Stimulated activated memory B cell treated with anti-CD40 and anti-IgM and Interleukin-4, amounts not matched to agents 10 μg/mL and 1 μg/mL and 100 μg/mL, for 72 hours (primary cell): ENCODE measurements at regions not wholly inside any gene's neighbourhood (a gene's known extent, or its start where the extent isn't known, plus 50 kb on each side); places are given as distances from the start of the nearest gene placed in this dataset.
"Not testable (repeated sequence)": the region's sequence is repeated elsewhere in the genome, so short reads cannot be mapped to it uniquely, and the experiment has no call there.

Experiments used
- ATAC-seq: fragments of 150-1000 bp; cut with Tn5 transposase; 2 replicates; pipeline ENCODE4 v1.10.0; 2021
- H3K27ac Mint-ChIP-seq: one replicate; pipeline ENCODE4 v1.8.0; 2022; ENCODE audit warnings: mild to moderate bottlenecking, mixed read lengths
- H3K27me3 Mint-ChIP-seq: one replicate; pipeline ENCODE4 v1.8.0; 2022; ENCODE audit warnings: mixed read lengths
- H3K36me3 Mint-ChIP-seq: one replicate; pipeline ENCODE4 v1.8.0; 2022; ENCODE audit warnings: mixed read lengths
- H3K4me1 Mint-ChIP-seq: one replicate; pipeline ENCODE4 v1.8.0; 2022; ENCODE audit warnings: mixed read lengths
- H3K4me3 Mint-ChIP-seq: one replicate; pipeline ENCODE4 v1.8.0; 2022; ENCODE audit warnings: mild to moderate bottlenecking, moderate library complexity, mixed read lengths
- H3K9me3 Mint-ChIP-seq: one replicate; pipeline ENCODE4 v1.8.0; 2022; ENCODE audit warnings: mixed read lengths

DNA sequence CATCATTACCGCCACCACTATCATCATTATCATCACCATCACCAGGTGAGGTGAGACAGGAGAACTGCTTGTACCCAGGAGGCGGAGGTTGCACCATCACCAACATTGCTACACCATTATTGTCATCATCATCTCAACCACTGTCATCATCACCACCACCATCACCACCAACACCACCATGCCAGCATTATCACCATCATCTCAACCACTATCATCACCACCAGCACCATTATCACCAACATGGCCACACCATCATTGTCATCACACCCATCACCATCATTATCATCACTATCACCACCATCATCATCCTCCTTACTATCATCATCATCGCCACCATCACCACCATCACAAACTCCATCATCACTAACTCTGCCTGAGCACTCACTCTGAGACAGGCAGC is 661.8 kb upstream of the DEFB115 start:
- no peak for ATAC-seq
- no peak overlapping the region for H3K27ac Mint-ChIP-seq
- no peaks in the 10 kb centered on the region for H3K36me3 Mint-ChIP-seq
- H3K9me3 Mint-ChIP-seq = no peaks in the 10 kb centered on the region
- no peaks in the 10 kb centered on the region for H3K4me1 Mint-ChIP-seq
- H3K27me3 Mint-ChIP-seq = no peaks in the 10 kb centered on the region
- no peak overlapping the region for H3K4me3 Mint-ChIP-seq

DNA sequence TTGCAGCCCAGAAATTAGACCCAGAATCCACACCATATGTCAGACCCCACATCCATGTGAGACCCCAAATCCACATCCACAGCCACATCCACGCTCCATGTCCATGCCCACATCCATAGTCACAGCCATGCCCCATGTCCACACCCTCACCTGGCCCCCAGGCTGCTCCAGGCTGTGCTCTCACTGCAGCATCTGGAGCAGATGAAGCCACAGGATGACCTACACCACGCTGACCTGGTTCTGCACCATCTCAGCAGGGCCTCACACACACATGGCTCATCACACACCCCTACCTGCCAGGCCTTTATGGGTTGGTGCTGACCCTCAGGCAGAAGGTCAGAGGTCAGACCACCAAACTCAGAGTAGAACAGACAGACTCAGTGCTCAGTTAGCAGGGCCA is 660.0 kb upstream of the DEFB115 start:
- H3K27me3 Mint-ChIP-seq, H3K4me1 Mint-ChIP-seq, H3K36me3 Mint-ChIP-seq, H3K9me3 Mint-ChIP-seq, H3K27ac Mint-ChIP-seq, H3K4me3 Mint-ChIP-seq: not testable (repeated sequence)
- ATAC-seq = peak; percentile 32

DNA sequence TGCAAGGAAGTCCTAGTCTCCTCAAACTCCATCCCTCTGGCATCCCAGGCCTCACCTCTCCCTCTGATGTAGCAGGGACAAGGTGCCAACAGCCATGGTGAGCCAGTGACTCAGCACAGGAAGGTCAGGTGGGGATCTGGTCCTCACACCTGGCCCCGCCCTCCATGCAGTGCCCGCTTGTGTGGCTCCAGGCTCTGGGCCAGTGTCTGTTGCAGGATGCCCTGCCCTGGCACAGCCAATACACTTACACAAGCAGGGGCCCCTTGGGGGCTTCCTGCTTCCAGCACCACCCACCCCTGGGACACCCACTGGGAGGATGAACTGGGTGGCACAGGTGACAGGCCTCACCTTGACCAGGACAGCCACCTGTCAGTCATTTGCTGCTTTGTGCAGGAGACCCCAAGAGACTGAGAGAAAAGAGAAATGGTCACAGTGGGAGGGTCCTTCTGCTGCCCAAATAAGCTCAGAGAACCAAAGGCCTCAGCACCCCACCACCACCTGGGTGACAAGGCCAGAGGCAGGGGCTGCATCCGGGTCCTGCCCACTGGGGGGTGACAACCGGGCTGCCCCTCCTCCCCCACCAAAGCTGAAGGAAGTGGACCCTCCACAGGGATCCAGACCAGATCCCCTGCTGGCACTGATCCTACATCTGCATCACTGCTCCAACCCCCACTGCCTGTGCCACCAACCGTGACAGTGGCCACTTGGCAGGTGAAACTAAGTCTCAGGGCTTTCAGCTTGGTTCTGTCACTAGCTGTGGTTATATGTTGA is 658.8 kb upstream of the DEFB115 start:
- Mint-ChIP-seq H3K9me3 (peaks cover 5% of the 10 kb centered on the region), H3K27me3 (no peaks in the 10 kb centered on the region), H3K4me1 (no peaks in the 10 kb centered on the region), H3K27ac (no peak overlapping the region), H3K4me3 (no peak overlapping the region), H3K36me3 (no peaks in the 10 kb centered on the region)
- peak; percentile 31 for ATAC-seq

DNA sequence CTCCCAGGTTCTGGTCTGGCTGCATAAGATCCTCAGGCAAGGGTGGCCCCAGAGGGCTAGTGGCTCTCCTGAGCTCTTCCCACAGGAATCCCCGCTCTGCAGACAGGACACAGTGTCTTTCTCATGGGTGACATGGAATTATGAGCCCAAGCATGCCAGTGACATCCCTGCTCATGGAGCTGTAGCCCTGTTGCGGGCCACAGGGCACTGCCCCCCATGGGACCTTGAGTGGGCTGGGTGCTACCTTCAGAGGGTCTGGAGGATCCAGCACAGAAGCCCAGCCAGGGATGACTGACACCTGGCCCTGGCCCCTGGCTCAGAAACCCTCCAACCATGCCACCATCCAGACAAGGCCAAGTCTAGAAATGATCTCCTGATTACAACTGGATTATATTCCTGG is 657.5 kb upstream of the DEFB115 start:
- Mint-ChIP-seq H3K9me3 (peaks cover 5% of the 10 kb centered on the region), H3K4me1 (no peaks in the 10 kb centered on the region), H3K4me3 (no peak overlapping the region), H3K36me3 (no peaks in the 10 kb centered on the region), H3K27me3 (no peaks in the 10 kb centered on the region), H3K27ac (no peak overlapping the region)
- ATAC-seq = no peak

DNA sequence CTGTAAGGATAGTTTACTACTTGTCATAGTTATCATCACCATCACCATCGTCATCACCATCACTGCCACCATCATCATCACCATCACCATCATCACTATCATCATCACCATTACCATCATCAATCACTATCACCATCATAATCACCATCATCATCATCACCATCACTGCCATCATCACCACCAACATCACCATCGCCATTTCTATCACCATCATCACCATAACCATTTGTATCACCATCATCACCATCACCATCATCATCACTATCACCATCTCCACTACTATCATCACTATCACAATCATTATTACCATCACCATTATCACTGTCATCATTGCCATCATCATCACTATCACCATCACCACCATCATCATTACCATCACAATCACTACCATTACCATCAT is 655.5 kb upstream of the DEFB115 start:
- Mint-ChIP-seq H3K27me3 (no peaks in the 10 kb centered on the region), H3K4me3 (no peak overlapping the region), H3K9me3 (peaks cover 8% of the 10 kb centered on the region), H3K4me1 (no peaks in the 10 kb centered on the region), H3K27ac (no peak overlapping the region), H3K36me3 (no peaks in the 10 kb centered on the region)
- no peak for ATAC-seq

DNA sequence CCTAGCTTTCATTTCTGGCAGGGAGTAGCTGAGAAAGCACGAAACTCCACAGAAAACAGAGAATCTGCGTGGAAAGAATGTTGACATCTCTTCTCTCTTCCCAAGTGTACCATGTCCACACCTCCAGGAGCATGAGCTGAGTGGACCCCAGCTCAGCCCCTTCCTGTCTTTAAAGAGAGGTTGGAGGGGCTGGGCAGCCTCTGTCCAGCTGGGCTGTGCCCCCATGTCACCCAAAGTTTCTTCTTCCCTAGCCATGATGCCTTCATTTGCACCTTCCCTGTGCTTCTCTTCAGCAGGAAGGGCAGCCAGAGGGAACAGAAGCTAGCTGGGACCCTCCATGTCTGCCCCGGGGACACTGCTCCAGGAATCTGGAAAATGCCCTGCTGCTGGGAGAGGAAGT is 655.0 kb upstream of the DEFB115 start:
- no peak overlapping the region for H3K27ac Mint-ChIP-seq
- ATAC-seq = no peak
- H3K4me3 Mint-ChIP-seq = no peak overlapping the region
- no peaks in the 10 kb centered on the region for H3K4me1 Mint-ChIP-seq
- no peaks in the 10 kb centered on the region for H3K27me3 Mint-ChIP-seq
- H3K9me3 Mint-ChIP-seq = peaks cover 10% of the 10 kb centered on the region
- H3K36me3 Mint-ChIP-seq = no peaks in the 10 kb centered on the region

DNA sequence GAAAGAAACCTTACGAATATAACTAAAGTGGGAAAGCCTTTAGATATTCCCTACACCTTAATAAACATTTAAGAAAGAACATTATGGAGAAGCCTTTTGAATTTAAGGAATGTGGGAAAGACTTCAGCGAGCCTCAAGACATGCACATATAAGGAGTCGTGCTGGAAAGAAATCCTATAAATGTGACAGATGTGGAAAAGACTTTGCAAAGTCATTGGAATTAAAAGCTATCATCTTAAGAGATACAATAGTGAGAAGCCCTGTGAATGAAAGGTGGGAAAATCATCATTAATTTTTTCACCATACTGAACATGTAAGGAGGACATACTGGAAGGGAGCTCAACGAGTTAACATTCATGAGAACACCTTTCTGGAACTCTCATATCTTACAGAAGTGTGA is 650.5 kb upstream of the DEFB115 start:
- H3K4me3 Mint-ChIP-seq = no peak overlapping the region
- H3K27me3 Mint-ChIP-seq = no peaks in the 10 kb centered on the region
- H3K27ac Mint-ChIP-seq = no peak overlapping the region
- H3K9me3 Mint-ChIP-seq = peaks cover 11% of the 10 kb centered on the region
- no peaks in the 10 kb centered on the region for H3K36me3 Mint-ChIP-seq
- no peak for ATAC-seq
- H3K4me1 Mint-ChIP-seq = no peaks in the 10 kb centered on the region

DNA sequence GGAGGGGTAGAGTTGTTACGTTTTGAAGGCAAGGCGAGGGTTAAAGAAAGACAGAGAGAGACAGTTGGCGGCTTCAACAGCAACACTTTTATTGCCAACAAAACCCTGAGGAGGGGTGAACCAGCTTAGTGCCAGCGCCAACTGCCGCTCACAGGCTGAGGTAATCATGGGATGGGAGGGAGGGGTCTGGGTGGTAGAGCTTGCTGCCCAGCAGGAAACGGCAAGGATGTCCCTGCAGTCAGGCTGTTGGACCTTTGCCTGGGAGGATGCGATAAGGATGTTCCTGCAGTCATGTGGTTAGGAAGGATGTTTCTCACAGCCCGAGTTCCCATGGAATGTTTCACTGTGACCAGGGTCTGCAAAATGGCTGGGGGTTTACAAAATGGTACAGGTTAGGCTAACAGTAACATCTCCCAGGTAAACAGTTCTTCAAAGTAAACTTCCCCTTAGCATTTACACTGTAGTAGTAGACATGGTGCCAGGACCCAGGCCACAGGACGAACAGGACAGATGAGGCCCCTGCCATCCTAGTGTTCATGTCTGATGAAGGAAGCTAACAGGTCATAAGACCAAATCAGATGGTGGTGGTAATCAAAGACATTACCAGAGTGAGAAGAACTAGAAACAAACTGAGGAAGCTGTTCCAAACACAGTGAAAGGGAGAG is 647.3 kb upstream of the DEFB115 start:
- no peak overlapping the region for H3K4me3 Mint-ChIP-seq
- no peaks in the 10 kb centered on the region for H3K36me3 Mint-ChIP-seq
- H3K27ac Mint-ChIP-seq = no peak overlapping the region
- no peaks in the 10 kb centered on the region for H3K27me3 Mint-ChIP-seq
- no peaks in the 10 kb centered on the region for H3K4me1 Mint-ChIP-seq
- H3K9me3 Mint-ChIP-seq = peaks cover 8% of the 10 kb centered on the region
- no peak for ATAC-seq

DNA sequence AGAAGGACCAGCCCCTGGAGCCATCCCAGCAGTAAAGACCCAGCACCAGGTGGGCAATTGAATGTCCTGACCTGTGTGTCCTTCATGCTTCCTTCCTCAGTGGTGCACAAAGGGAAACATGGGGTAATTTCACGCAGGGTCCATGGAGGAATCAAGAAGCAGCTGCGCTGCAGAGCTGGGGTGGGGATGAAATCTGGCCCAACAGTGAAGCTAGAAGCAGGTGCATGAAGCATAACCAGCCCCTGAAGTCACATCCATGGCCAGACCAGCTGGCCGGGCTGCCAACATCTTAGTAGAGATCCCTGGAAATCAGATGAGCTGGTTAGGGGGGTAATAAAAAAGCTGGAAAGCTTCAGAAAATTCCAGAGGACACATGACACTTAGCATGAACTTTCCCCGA is 646.7 kb upstream of the DEFB115 start:
- H3K36me3 Mint-ChIP-seq = no peaks in the 10 kb centered on the region
- H3K4me1 Mint-ChIP-seq = no peaks in the 10 kb centered on the region
- no peak for ATAC-seq
- no peaks in the 10 kb centered on the region for H3K27me3 Mint-ChIP-seq
- H3K27ac Mint-ChIP-seq = no peak overlapping the region
- H3K4me3 Mint-ChIP-seq = no peak overlapping the region
- H3K9me3 Mint-ChIP-seq = peaks cover 8% of the 10 kb centered on the region

DNA sequence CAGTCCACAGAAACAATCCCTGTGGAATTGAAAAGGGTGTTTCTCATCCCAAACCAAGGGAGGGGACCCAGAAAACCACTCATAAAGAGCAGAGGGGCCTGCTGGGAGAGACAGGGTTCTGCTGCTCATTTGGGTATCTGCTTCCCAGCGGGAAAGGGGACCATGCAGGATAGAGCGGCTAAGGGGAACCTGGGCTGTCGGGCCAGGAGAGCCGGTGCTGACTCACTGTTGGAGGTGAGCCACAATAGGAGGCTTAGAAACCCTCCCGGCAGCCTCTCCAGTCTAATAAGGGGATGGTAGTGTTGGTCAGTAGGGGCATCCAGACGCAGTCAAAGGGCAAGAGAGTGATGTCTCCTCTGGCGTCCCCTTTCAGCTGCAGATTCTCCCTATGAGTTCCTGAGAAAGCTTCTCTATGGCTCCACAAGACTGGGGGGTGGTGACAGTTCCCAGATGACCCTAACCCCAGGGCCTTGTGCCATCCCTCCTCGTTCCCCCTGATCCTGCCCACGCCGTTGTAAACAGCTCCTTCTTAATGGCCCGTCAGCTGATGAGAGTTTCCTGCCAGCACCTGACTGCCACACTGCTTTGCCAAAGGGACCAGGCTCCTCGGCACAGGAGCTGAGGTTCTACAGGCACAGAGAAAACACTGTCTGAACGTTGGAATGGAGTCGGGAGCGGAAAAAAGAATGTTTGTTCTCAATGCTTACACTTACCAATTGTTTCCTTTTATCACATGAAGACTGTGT is 646.1 kb upstream of the DEFB115 start:
- no peak overlapping the region for H3K4me3 Mint-ChIP-seq
- H3K4me1 Mint-ChIP-seq = no peaks in the 10 kb centered on the region
- H3K36me3 Mint-ChIP-seq = no peaks in the 10 kb centered on the region
- H3K27me3 Mint-ChIP-seq = no peaks in the 10 kb centered on the region
- peaks cover 8% of the 10 kb centered on the region for H3K9me3 Mint-ChIP-seq
- no peak overlapping the region for H3K27ac Mint-ChIP-seq
- no peak for ATAC-seq

DNA sequence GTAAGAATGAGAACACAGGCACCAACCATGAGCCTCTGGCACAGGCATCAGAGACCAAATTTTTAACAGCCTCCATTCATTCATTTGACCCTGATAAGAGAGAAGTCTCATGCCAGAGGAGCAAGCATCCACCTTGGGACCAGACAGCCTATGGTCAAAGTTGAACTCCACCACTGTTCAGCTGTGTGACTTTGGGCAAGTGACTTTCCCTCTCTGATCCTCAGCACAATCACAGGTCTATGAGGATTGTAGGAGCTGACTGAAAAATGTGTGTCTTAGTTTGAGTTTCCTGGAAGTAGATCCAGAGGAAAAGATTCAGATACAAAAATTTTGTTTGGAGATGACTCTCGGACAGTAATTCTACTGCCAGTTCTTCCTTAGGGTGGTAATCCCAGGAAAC is 645.1 kb upstream of the DEFB115 start:
- Mint-ChIP-seq H3K27ac (no peak overlapping the region), H3K9me3 (peaks cover 3% of the 10 kb centered on the region), H3K36me3 (no peaks in the 10 kb centered on the region), H3K27me3 (no peaks in the 10 kb centered on the region), H3K4me1 (no peaks in the 10 kb centered on the region), H3K4me3 (no peak overlapping the region)
- no peak for ATAC-seq

DNA sequence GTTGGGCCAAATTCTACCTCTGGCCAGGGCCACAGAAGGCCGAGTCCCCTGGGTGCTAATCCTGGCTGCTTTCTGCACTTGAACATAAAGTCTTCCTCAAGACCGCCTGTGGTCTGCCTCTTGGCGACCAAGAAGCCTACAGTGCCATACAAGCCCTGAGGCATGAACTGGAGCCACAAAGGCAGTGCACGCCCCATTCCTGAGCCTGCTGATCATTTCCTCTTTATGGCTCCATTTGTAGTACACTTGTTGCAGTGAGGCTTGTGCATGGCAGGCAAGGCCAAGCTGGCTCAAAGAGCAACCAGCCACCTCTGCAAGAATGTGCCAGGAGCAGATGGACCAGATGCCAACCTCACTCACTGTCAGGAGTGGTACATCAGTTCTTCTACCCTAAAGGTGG is 636.1 kb upstream of the DEFB115 start:
- not testable (repeated sequence) for H3K9me3 Mint-ChIP-seq, H3K27me3 Mint-ChIP-seq, H3K4me1 Mint-ChIP-seq, H3K4me3 Mint-ChIP-seq, H3K36me3 Mint-ChIP-seq, ATAC-seq, H3K27ac Mint-ChIP-seq

DNA sequence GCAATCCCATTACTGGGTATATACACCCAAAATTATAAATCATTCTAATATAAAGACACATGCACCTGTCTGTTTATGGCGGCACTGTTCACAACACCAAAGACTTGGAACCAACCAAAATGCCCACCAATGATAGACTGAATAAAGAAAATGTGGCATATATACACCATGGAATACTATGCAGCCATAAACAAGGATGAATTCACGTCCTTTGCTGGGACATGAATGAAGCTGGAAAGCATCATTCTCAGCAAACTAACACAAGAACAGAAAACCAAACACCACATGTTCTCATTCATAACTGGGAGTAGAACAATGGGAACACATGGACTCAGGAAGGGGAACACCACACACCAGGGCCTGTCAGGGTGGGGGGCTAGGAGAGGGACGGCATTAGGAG is 633.2 kb upstream of the DEFB115 start:
- not testable (repeated sequence) for H3K36me3 Mint-ChIP-seq, H3K4me1 Mint-ChIP-seq, H3K27ac Mint-ChIP-seq, ATAC-seq, H3K9me3 Mint-ChIP-seq, H3K27me3 Mint-ChIP-seq, H3K4me3 Mint-ChIP-seq

DNA sequence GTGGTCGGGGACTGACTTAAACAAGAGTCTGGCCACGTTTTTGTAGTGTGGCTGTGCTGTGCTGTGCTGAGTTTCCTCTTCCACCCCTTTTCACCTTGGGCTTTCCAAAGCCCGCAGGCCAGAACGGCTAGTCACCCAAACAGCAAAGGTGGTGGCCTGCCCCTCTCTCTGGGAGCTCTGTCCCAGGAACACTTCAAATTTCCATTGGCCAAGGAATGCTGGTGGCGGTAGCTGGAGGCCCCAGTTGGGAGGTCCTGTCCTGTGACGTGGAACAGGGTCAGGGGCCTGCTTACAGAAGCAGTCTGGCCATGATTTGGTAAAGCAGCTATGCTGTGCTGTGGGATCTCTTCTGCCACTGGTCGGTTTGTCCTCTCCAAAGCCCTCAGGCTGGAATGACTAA is 628.1 kb upstream of the DEFB115 start:
- H3K4me3 Mint-ChIP-seq, H3K9me3 Mint-ChIP-seq, H3K27ac Mint-ChIP-seq, H3K27me3 Mint-ChIP-seq, H3K36me3 Mint-ChIP-seq, H3K4me1 Mint-ChIP-seq, ATAC-seq: not testable (repeated sequence)

DNA sequence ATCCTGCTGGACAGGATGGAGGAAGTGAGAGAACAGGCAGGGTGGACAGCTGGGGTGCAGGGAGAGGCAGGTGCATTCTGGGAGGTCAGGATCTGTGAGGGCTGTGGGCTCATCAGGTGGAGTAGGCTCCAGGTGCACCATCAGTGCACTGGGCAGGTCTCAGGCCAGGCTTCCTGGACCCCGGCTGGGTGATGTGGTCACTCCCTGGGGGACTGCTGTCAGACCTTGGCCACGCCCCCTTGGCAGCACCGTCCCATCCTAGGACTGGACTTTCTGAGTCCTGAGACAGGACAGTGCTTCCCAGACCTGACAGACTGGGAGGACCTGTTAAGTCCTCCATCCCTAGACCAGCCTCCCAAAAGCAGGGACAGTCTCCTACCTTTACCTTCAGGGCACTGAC is 626.7 kb upstream of the DEFB115 start:
- H3K4me3 Mint-ChIP-seq = no peak overlapping the region
- H3K27ac Mint-ChIP-seq = no peak overlapping the region
- ATAC-seq = no peak
- H3K9me3 Mint-ChIP-seq = no peaks in the 10 kb centered on the region
- H3K27me3 Mint-ChIP-seq = no peaks in the 10 kb centered on the region
- H3K4me1 Mint-ChIP-seq = no peaks in the 10 kb centered on the region
- no peaks in the 10 kb centered on the region for H3K36me3 Mint-ChIP-seq

DNA sequence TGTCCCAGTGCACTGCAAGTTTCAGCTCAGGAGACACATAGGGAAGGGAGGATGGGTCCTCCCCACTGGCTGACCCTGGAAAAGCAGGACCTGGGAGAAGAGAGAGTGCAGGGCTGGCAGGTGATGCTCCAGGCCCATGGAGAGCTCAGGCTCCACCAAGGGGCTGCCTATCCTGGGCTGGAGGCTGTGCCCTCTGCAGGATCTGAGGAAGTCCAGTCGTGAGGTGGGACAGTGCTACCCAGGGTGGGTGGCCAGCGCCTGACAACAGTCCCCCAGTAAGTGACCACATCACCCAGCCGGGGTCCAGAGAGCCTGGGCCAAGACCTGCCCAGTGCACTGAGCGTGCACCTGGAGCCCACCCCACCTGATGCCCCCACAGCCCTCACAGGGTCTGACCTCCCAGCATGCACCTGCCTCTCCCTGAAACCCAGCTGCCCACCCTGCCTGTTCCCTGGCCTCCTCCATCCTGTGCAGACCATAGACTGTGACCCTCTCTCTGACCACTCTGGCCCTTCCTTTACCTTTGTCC is 626.1 kb upstream of the DEFB115 start:
- H3K36me3 Mint-ChIP-seq, H3K27me3 Mint-ChIP-seq, H3K9me3 Mint-ChIP-seq, H3K27ac Mint-ChIP-seq, H3K4me3 Mint-ChIP-seq, ATAC-seq, H3K4me1 Mint-ChIP-seq: not testable (repeated sequence)
